NCI-H2081 treated with DMSO at 0.1 percent for 48 hours (cell line): ENCODE measurements at regions not wholly inside any gene's neighbourhood (a gene's known extent, or its start where the extent isn't known, plus 50 kb on each side); places are given as distances from the start of the nearest gene placed in this dataset.
"Not testable (repeated sequence)": the region's sequence is repeated elsewhere in the genome, so short reads cannot be mapped to it uniquely, and the experiment has no call there.

ENCODE experiments used
- DNase-seq: peaks from one replicate; lab custom pipeline; 2025; lab: John Stamatoyannopoulos, UW

- DNase-seq, result no peak
Observed at GRCh38 chr14:44385906-44386305, 121.2 kb downstream of the FSCB start.

DNA sequence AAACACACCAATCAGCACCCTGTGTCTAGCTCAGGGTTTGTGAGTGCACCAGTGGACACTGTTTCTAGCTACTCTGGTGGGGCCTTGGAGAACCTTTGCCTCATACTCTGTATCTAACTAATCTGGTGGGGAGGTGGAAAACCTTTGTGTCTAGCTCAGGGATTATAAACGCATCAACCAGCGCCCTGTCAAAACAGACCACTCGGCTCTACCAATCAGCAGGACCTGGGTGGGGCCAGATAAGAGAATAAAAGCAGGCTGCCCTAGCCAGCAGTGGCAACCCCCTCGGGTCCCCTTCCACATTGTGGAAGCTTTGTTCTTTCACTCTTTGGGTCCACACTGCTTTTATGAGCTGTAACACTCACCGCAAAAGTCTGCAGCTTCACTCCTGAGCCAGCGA, 121.8 kb downstream of the FSCB start:
- not testable (repeated sequence) for DNase-seq

DNA sequence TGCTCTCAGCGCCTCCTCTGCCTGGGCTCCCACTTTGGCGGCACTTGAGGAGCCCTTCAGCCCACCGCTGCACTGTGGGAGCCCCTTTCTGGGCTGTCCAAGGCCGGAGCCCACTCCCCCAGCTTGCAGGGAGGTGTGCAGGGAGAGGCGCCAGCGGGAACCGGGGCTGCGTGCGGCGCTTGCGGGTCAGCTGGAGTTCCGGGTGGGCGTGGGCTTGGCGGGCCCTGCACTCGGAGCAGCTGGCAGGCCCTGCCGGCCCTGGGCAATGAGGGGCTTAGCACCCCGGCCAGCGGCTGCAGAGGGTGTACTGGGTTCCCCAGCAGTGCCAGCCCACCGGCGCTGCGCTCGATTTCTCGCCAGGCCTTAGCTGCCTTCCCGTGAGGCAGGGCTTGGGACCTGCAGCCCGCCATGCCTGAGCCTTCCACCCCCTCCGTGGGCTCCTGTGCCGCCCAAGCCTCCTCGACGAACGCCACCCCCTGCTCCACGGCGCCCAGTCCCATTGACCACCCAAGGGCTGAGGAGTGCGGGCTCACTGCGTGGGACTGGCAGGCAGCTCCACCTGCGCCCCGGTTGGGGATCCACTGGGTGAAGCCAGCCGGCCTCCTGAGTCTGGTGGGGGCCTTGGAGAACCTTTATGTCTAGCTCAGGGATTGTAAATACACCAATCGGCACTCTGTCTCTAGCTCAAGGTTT, 122.3 kb downstream of the FSCB start:
- DNase-seq, result not testable (repeated sequence)

GRCh38 chr14:44384093-44384492, 123.0 kb downstream of the FSCB start:
- no peak for DNase-seq

GRCh38 chr14:44383636-44384035, 123.4 kb downstream of the FSCB start:
- no peak for DNase-seq

- no peak for DNase-seq
Observed at GRCh38 chr14:44379292-44379977, 127.6 kb downstream of the FSCB start.

GRCh38 chr14:44374906-44375305, 132.2 kb downstream of the FSCB start:
- no peak for DNase-seq

- DNase-seq, result no peak
Observed at GRCh38 chr14:44372807-44373489, 134.1 kb downstream of the FSCB start.

GRCh38 chr14:44372231-44372630, 134.9 kb downstream of the FSCB start:
- no peak for DNase-seq

DNA sequence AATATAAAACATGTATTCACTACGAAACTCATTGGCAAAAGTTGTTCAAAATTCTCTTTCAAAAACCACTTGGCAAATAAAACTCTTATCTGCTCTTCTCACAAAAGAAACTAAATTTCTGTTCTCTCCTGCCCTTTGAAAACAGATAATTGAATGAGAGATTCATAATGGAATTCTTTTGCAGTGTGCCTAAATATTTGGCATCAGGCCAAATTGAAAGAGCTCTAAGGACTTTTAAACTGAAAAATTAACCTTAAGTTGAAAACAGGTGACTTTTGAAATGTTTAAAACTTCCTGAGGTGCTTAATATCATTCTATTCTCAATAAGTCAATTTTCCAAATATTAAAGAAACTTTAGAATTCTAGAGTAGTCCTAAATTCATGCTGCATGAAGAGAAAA, 136.4 kb downstream of the FSCB start:
- no peak for DNase-seq

GRCh38 chr14:44369401-44370123, 137.5 kb downstream of the FSCB start:
- DNase-seq, result no peak

- no peak for DNase-seq
Observed at GRCh38 chr14:44361083-44361482, 146.0 kb downstream of the FSCB start.

- no peak for DNase-seq
Observed at GRCh38 chr14:44353805-44354204, 153.3 kb downstream of the FSCB start.

GRCh38 chr14:44352201-44352600, 154.9 kb downstream of the FSCB start:
- no peak for DNase-seq

DNA sequence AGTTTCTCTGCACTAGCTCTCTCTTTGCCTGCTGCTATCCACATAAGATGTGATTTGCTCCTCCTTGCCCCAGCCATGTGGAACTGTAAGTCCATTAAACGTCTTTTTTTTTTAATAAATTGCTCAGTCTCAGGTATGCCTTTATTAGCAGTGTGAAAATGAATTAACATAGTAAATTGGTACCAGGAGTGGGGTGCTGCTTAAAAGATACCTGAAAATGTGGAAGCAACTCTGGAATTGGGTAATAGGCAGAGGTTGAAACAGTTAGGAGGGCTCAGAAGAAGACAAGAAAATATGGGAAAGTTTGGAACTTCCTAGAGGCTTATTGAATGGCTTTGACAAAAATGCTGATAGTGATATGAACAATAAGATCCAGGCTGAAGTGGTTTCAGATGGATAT, 159.8 kb downstream of the FSCB start:
- no peak for DNase-seq

DNA sequence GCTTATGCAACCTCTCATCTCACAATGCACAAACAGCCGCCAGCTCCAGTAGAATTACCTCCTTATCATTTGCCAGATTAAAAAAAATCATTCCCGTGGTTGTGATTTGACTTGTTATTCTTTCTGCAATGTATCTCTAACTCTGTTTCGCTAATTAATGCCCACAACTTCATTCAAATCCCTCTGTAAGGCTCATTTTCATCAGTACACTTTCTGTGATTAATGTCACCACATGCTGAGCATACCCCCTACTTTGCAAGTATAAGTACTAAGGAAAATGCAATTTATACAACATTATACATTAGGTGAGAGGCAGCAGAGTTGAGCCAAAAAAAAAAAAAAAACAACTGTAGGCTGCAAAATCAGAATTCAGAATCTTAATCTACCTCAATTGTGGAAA, 166.0 kb downstream of the FSCB start:
- DNase-seq, result no peak

DNA sequence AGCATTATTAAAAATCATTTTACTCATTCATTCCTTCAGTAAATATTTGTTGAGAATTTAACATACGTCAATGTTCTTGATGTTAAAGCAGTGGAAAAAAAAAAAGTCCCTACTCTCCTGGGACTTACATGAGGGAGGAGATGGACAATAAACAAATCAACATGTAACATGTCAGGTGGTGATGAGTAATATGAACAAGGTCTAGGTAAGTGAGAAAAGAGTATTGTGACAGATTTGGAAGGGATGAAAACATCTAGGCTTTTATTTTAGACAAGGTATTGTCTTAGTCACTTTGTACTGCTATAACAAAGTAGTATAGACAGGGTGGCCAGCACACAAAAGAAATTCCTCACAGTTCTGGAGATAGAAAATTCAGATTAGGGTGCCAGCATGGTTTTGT, 167.2 kb downstream of the FSCB start:
- DNase-seq, result no peak

GRCh38 chr14:44339231-44339630, 167.9 kb downstream of the FSCB start:
- DNase-seq, result no peak

- DNase-seq, result no peak
Observed at GRCh38 chr14:44317441-44317746, 189.7 kb downstream of the FSCB start.

- no peak for DNase-seq
Observed at GRCh38 chr14:44316647-44317440, 190.2 kb downstream of the FSCB start.

- no peak for DNase-seq
Observed at GRCh38 chr14:44309331-44309730, 197.8 kb downstream of the FSCB start.

- no peak for DNase-seq
Observed at GRCh38 chr14:44300916-44301315, 206.2 kb downstream of the FSCB start.
